Heart left ventricle (tissue), 13 donors: ENCODE measurements at regions not wholly inside any gene's neighbourhood (a gene's known extent, or its start where the extent isn't known, plus 50 kb on each side); places are given as distances from the start of the nearest gene placed in this dataset.

ENCODE experiments used
- POLR2A ChIP-seq, 2 donors: fragments of 450-650 bp; IDR thresholded peaks; one replicate each; pipeline ENCODE4 v1.6.1; 2017; ENCODE audit warnings: antibody characterized with exemption in 2 of 2, mild to moderate bottlenecking in 2 of 2, moderate library complexity in 2 of 2
- TF ChIP-seq, protein P1 (sequence below), 12 donors: fragments of 200-600 bp; sonication (generic) in 4 of 12; IDR thresholded peaks; one replicate each; pipeline versions ENCODE4 v1.5.0 to v1.8.0; 2018 to 2022; ENCODE audit warnings: antibody characterized with exemption in 12 of 12, mild to moderate bottlenecking in 5 of 12
- donor health status: ischemic (EF 13 %, LVEDD 7.1; RV severe dilation, severe dysfunction).
- donor health status: DM: no; HTN: yes; CAD: no.
- donor health status: DM: no; HTN: no; CAD: no.
- donor health status: ischemic (EF 25% LVEDD 6.9; RV normal size, moderate dysfunction).
- donor health status: ischemic (EF 25% LVEDD 5.7; RV mildly dilated, moderate dysfunction).
- donor health status: ischemic (EF 35%, LVEDD 5.7; RV mildly dilated, moderate dysfunction).
- donor health status: nonischemic (EF 11% LVEDD 7.7; RV severe dilation, severe dysfunction).
- donor health status: DM: yes; HTN: yes; CAD: no.
- donor health status: PGD.
- donor health status: ischemic (EF 29% LVEDD 5.4; RV normal size, mild dysfunction).
- donor health status: nonischemic (EF 23%, LVEDD 6.1; RV moderate dilation, normal function).

DNA sequence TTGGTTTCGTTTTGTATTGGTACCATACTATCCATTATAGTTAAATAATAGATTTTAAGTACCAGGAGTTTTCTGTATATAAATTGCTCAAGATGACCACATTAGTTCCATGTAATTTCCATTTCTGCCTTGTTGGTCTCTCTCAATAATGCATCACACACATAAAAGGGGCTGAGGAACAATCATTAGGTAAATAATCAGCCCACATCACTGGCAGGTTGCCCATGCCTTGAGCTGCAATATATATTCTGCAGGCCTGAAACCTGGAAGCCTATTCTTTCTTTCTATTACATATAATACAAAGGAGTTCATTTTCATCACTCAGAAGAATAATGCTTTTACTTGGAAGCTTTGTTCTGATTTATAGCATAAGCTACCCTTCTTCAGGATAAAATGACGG lies 616.1 kb upstream of the PKDCC start:
- TF ChIP-seq, protein P1, sequence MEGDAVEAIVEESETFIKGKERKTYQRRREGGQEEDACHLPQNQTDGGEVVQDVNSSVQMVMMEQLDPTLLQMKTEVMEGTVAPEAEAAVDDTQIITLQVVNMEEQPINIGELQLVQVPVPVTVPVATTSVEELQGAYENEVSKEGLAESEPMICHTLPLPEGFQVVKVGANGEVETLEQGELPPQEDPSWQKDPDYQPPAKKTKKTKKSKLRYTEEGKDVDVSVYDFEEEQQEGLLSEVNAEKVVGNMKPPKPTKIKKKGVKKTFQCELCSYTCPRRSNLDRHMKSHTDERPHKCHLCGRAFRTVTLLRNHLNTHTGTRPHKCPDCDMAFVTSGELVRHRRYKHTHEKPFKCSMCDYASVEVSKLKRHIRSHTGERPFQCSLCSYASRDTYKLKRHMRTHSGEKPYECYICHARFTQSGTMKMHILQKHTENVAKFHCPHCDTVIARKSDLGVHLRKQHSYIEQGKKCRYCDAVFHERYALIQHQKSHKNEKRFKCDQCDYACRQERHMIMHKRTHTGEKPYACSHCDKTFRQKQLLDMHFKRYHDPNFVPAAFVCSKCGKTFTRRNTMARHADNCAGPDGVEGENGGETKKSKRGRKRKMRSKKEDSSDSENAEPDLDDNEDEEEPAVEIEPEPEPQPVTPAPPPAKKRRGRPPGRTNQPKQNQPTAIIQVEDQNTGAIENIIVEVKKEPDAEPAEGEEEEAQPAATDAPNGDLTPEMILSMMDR (IDR thresholded peaks at IDR 0.05): no peak
- no peak for TF ChIP-seq POLR2A (IDR thresholded peaks at IDR 0.05)
